ENCODE measurements at regions not wholly inside any gene's neighbourhood (a gene's known extent, or its start where the extent isn't known, plus 50 kb on each side); places are given as distances from the start of the nearest gene placed in this dataset.

- no peak for DNase-seq
These were observed 206.5 kb upstream of the PPP2R2D start for GRCh38 chr10:131694168-131694780.

GRCh38 chr10:131694781-131695495 is 205.9 kb upstream of the PPP2R2D start:
- no peak for DNase-seq

- no peak for DNase-seq
These were observed 205.2 kb upstream of the PPP2R2D start for GRCh38 chr10:131695496-131696165.

GRCh38 chr10:131697476-131698128 is 203.2 kb upstream of the PPP2R2D start:
- peak; percentile 10 for DNase-seq

- DNase-seq = no peak
These were observed 202.6 kb upstream of the PPP2R2D start for GRCh38 chr10:131698232-131698631.

- DNase-seq = no peak
These were observed 201.8 kb upstream of the PPP2R2D start for GRCh38 chr10:131698986-131699385.

GRCh38 chr10:131700032-131700431 is 200.8 kb upstream of the PPP2R2D start:
- no peak for DNase-seq

GRCh38 chr10:131700506-131700905 is 200.3 kb upstream of the PPP2R2D start:
- DNase-seq = no peak

GRCh38 chr10:131701131-131701947 is 199.5 kb upstream of the PPP2R2D start:
- DNase-seq = no peak

GRCh38 chr10:131702531-131703356 is 198.1 kb upstream of the PPP2R2D start:
- no peak for DNase-seq

- no peak for DNase-seq
These were observed 197.3 kb upstream of the PPP2R2D start for GRCh38 chr10:131703541-131703940.

GRCh38 chr10:131703941-131704340 is 196.9 kb upstream of the PPP2R2D start:
- no peak for DNase-seq

GRCh38 chr10:131706476-131706875 is 194.3 kb upstream of the PPP2R2D start:
- DNase-seq = no peak

- no peak for DNase-seq
These were observed 193.9 kb upstream of the PPP2R2D start for GRCh38 chr10:131706952-131707351.

GRCh38 chr10:131708225-131708880 is 192.5 kb upstream of the PPP2R2D start:
- DNase-seq = no peak

- no peak for DNase-seq
These were observed 190.5 kb upstream of the PPP2R2D start for GRCh38 chr10:131710142-131710861.

- DNase-seq = no peak
These were observed 178.7 kb upstream of the PPP2R2D start for GRCh38 chr10:131722121-131722520.

GRCh38 chr10:131722525-131723264 is 178.1 kb upstream of the PPP2R2D start:
- no peak for DNase-seq

- DNase-seq = no peak
These were observed 177.3 kb upstream of the PPP2R2D start for GRCh38 chr10:131723297-131724168.

Measured in hematopoietic multipotent progenitor cell treated with erythropoietin and hydrocortisone succinate and interleukin-3 and kit ligand, for 4 days (in vitro differentiated cells).